H1 (cell line): ENCODE measurements at regions not wholly inside any gene's neighbourhood (a gene's known extent, or its start where the extent isn't known, plus 50 kb on each side); places are given as distances from the start of the nearest gene placed in this dataset.

ENCODE experiments used
- ATF2 ChIP-seq: IDR thresholded peaks from 2 replicates; pipeline ENCODE4 v1.6.1; 2012; ENCODE audit warnings: low read length, inconsistent platforms
- CHD2 ChIP-seq: IDR thresholded peaks from 2 replicates; pipeline ENCODE4 v1.6.1; 2012; ENCODE audit warnings: low read length, improper control_type of control experiment
- CTCF ChIP-seq, 3 experiments: IDR thresholded peaks; 1 replicate in 2 of 3; 2 replicates in 1 of 3; pipeline versions ENCODE4 v1.5.1 to v1.6.1; 2011; ENCODE audit warnings: low read length in 3 of 3, mild to moderate bottlenecking in 3 of 3, inconsistent platforms in 2 of 3, low read depth in 1 of 3, moderate library complexity in 1 of 3; ENCODE audit not compliant: insufficient read depth in 1 of 3; ENCODE audit errors: control extremely low read depth in 1 of 3
- EP300 ChIP-seq, 2 experiments: IDR thresholded peaks; 1 replicate in 1 of 2; 2 replicates in 1 of 2; pipeline ENCODE4 v1.6.1; 2011 to 2012; ENCODE audit warnings: low read depth in 2 of 2, low read length in 2 of 2, mild to moderate bottlenecking in 2 of 2, borderline replicate concordance in 1 of 2, inconsistent platforms in 1 of 2, moderate library complexity in 1 of 2
- MAX ChIP-seq: IDR thresholded peaks from 2 replicates; pipeline ENCODE4 v1.6.1; 2012; ENCODE audit warnings: inconsistent platforms
- POLR2A ChIP-seq, 2 experiments: IDR thresholded peaks; 1 replicate in 1 of 2; 2 replicates in 1 of 2; pipeline ENCODE4 v1.6.1; 2011; ENCODE audit warnings: low read depth in 2 of 2, low read length in 2 of 2, mild to moderate bottlenecking in 2 of 2; ENCODE audit errors: control extremely low read depth in 1 of 2
- RAD21 ChIP-seq, 2 experiments: IDR thresholded peaks in 1 of 2; conservative IDR thresholded peaks in 1 of 2; 2 replicates each; pipeline ENCODE4 v1.6.1; 2011; ENCODE audit warnings: low read depth in 2 of 2, low read length in 2 of 2, improper control_type of control experiment in 1 of 2, inconsistent platforms in 1 of 2, mild to moderate bottlenecking in 1 of 2, moderate library complexity in 1 of 2
- ZNF274 ChIP-seq: IDR thresholded peaks from 2 replicates; pipeline ENCODE4 v1.7.0; 2012; ENCODE audit warnings: low read length, borderline replicate concordance; ENCODE audit errors: extremely low read depth

GRCh38 chr4:145248502-145248901 lies 68.1 kb upstream of the OTUD4 start:
- TF ChIP-seq POLR2A (IDR thresholded peaks at IDR 0.05; ENCODE audit: control extremely low read depth in 1 of 2, low read depth in 2 of 2, low read length in 2 of 2) (no peak), CTCF (IDR thresholded peaks at IDR 0.05; ENCODE audit: control extremely low read depth in 1 of 3, insufficient read depth in 1 of 3, low read depth in 1 of 3, low read length in 3 of 3) (no peak), CHD2 (no peak), ATF2 (no peak), RAD21 (IDR thresholded peaks at IDR 0.05 in 1 of 2, conservative IDR thresholded peaks at IDR 0.05 in 1 of 2; ENCODE audit: low read depth in 2 of 2, low read length in 2 of 2) (no peak), MAX (no peak), EP300 (IDR thresholded peaks at IDR 0.05; ENCODE audit: borderline replicate concordance in 1 of 2, low read depth in 2 of 2, low read length in 2 of 2) (no peak), ZNF274 (no peak)
